Fibroblast of lung (primary cell): ENCODE measurements at regions not wholly inside any gene's neighbourhood (a gene's known extent, or its start where the extent isn't known, plus 50 kb on each side); places are given as distances from the start of the nearest gene placed in this dataset.

Source experiments
- DNase-seq, 2 donors: peaks; one replicate each; pipeline versions ENCODE4 v3.0.0 to v3.0.0-alpha.2; 2010; ENCODE audit warnings: low read depth in 2 of 2
- H2AFZ ChIP-seq: 2 replicates; pipeline ENCODE4 v1.5.1; 2012; ENCODE audit warnings: low read length, control low read depth, inconsistent platforms
- H3K27ac ChIP-seq: 2 replicates; pipeline ENCODE4 v1.5.1; 2011; ENCODE audit warnings: low read length, control low read depth; ENCODE audit not compliant: insufficient read depth
- H3K27me3 ChIP-seq: 2 replicates; pipeline ENCODE4 v1.5.1; 2011; ENCODE audit warnings: mild to moderate bottlenecking, low read length; ENCODE audit not compliant: control insufficient read depth, insufficient read depth
- H3K36me3 ChIP-seq: 2 replicates; pipeline ENCODE4 v1.5.1; 2011; ENCODE audit warnings: low read length; ENCODE audit not compliant: control insufficient read depth, insufficient read depth
- H3K4me1 ChIP-seq: 2 replicates; pipeline ENCODE4 v1.5.1; 2011; ENCODE audit warnings: low read length; ENCODE audit not compliant: control insufficient read depth, insufficient read depth; ENCODE audit errors: extremely low read depth
- H3K4me2 ChIP-seq: 2 replicates; pipeline ENCODE4 v1.5.1; 2011; ENCODE audit warnings: low read length, control low read depth; ENCODE audit not compliant: insufficient read depth; ENCODE audit errors: extremely low read depth
- H3K4me3 ChIP-seq, 4 experiments: fragments of 200-600 bp in 1 of 4; sonication (generic) in 1 of 4; replicated peaks in 1 of 4; 2 replicates each; pipeline ENCODE4 v1.5.1; 2011 to 2016; ENCODE audit warnings: low read length in 4 of 4, low read depth in 3 of 4, mild to moderate bottlenecking in 3 of 4, control low read depth in 2 of 4, inconsistent platforms in 1 of 4, mixed read lengths in 1 of 4; ENCODE audit not compliant: insufficient read depth in 1 of 4; ENCODE audit errors: control extremely low read depth in 1 of 4
- H3K79me2 ChIP-seq: 2 replicates; pipeline ENCODE4 v1.5.1; 2012; ENCODE audit warnings: mild to moderate bottlenecking, low read length, inconsistent platforms; ENCODE audit not compliant: control insufficient read depth, insufficient read depth
- H3K9ac ChIP-seq: 2 replicates; pipeline ENCODE4 v1.5.1; 2011; ENCODE audit warnings: mild to moderate bottlenecking, low read length, control low read depth; ENCODE audit not compliant: insufficient read depth
- H3K9me3 ChIP-seq: 2 replicates; pipeline ENCODE4 v1.5.1; 2012; ENCODE audit warnings: low read depth, low read length; ENCODE audit not compliant: control insufficient read depth, insufficient read depth
- H4K20me1 ChIP-seq: 2 replicates; pipeline ENCODE4 v1.5.1; 2011; ENCODE audit warnings: low read length; ENCODE audit not compliant: control insufficient read depth, insufficient read depth; ENCODE audit errors: extremely low read depth
- EZH2 ChIP-seq: IDR thresholded peaks from 2 replicates; pipeline ENCODE4 v1.5.1; 2012; ENCODE audit warnings: low read length, control low read depth, mild to moderate bottlenecking; ENCODE audit errors: missing control alignments
- TF ChIP-seq, protein P1 (sequence below), 2 donors: IDR thresholded peaks in 1 of 2; conservative IDR thresholded peaks in 1 of 2; 1 replicate in 1 of 2; 2 replicates in 1 of 2; pipeline ENCODE4 v1.5.1; 2011 to 2012; ENCODE audit warnings: low read length in 2 of 2, control low read depth in 1 of 2, inconsistent platforms in 1 of 2, low read depth in 1 of 2, mild to moderate bottlenecking in 1 of 2

DNA sequence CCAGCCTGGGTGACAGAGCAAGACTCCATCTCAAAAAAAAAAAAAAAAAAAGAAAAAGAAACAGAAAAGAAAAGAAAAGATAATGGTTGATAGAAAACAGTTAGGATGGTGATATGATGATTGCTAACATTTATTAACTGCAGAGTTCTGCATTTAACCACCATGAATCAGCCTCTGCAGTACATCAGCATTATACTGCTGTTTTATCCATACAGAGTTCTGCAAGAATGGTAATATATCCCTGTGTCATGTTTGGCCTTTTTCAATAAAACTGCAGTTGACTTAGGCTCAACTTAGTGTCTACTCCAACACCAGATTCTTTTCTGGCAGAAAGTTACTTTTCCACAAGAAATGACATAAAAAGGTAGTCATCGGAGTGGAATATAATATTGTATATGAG lies 62.6 kb downstream of the DUSP6 start:
- DNase-seq = no peak
- H3K4me3 ChIP-seq = no peak overlapping the region
- H2AFZ ChIP-seq = no peak overlapping the region
- TF ChIP-seq, protein P1, sequence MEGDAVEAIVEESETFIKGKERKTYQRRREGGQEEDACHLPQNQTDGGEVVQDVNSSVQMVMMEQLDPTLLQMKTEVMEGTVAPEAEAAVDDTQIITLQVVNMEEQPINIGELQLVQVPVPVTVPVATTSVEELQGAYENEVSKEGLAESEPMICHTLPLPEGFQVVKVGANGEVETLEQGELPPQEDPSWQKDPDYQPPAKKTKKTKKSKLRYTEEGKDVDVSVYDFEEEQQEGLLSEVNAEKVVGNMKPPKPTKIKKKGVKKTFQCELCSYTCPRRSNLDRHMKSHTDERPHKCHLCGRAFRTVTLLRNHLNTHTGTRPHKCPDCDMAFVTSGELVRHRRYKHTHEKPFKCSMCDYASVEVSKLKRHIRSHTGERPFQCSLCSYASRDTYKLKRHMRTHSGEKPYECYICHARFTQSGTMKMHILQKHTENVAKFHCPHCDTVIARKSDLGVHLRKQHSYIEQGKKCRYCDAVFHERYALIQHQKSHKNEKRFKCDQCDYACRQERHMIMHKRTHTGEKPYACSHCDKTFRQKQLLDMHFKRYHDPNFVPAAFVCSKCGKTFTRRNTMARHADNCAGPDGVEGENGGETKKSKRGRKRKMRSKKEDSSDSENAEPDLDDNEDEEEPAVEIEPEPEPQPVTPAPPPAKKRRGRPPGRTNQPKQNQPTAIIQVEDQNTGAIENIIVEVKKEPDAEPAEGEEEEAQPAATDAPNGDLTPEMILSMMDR (conservative IDR thresholded peaks at IDR 0.05 in 1 of 2, IDR thresholded peaks at IDR 0.05 in 1 of 2; ENCODE audit: low read depth in 1 of 2, low read length in 2 of 2) = no peak
- H3K9me3 ChIP-seq = no peaks in the 10 kb centered on the region
- H4K20me1 ChIP-seq = no peaks in the 10 kb centered on the region
- H3K36me3 ChIP-seq = no peaks in the 10 kb centered on the region
- no peaks in the 10 kb centered on the region for H3K27me3 ChIP-seq
- H3K79me2 ChIP-seq = no peaks in the 10 kb centered on the region
- H3K4me2 ChIP-seq = no peak overlapping the region
- no peak overlapping the region for H3K9ac ChIP-seq
- H3K4me1 ChIP-seq = no peaks in the 10 kb centered on the region
- no peak overlapping the region for H3K27ac ChIP-seq

DNA sequence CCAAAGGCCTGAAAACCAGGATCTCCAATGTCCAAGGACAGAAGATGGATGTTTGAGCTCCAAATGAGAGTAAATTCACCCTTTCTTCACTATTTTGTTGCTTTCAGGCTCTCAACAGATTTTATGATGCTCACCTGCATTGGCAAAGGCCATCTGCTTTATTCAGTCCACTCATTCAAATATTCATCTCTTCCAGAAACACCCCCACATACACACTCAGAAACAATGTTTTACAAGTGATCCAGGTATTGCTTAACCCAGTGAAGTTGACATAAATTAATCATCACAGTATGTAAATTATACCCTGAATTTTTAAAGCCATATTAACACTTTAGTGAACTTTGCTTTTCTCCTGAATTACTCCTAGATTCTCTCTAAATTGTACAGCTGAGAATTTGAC lies 63.3 kb downstream of the DUSP6 start:
- H3K27me3 ChIP-seq = no peaks in the 10 kb centered on the region
- no peaks in the 10 kb centered on the region for H3K4me1 ChIP-seq
- no peaks in the 10 kb centered on the region for H3K36me3 ChIP-seq
- H4K20me1 ChIP-seq = no peaks in the 10 kb centered on the region
- no peaks in the 10 kb centered on the region for H3K79me2 ChIP-seq
- H3K4me2 ChIP-seq = no peak overlapping the region
- H2AFZ ChIP-seq = no peak overlapping the region
- TF ChIP-seq EZH2 = no peak
- TF ChIP-seq, protein P1 (conservative IDR thresholded peaks at IDR 0.05 in 1 of 2, IDR thresholded peaks at IDR 0.05 in 1 of 2; ENCODE audit: low read depth in 1 of 2, low read length in 2 of 2) = no peak
- no peak overlapping the region for H3K27ac ChIP-seq
- no peak for DNase-seq
- H3K9me3 ChIP-seq = no peaks in the 10 kb centered on the region
- no peak overlapping the region for H3K4me3 ChIP-seq
- no peak overlapping the region for H3K9ac ChIP-seq

GRCh38 chr12:89286501-89286900 lies 65.8 kb downstream of the DUSP6 start:
- TF ChIP-seq EZH2 = no peak
- TF ChIP-seq, protein P1 (conservative IDR thresholded peaks at IDR 0.05 in 1 of 2, IDR thresholded peaks at IDR 0.05 in 1 of 2; ENCODE audit: low read depth in 1 of 2, low read length in 2 of 2) = no peak
- H2AFZ ChIP-seq = no peak overlapping the region
- no peak overlapping the region for H3K4me2 ChIP-seq
- DNase-seq = no peak
- H4K20me1 ChIP-seq = no peaks in the 10 kb centered on the region
- H3K9ac ChIP-seq = no peak overlapping the region
- H3K4me3 ChIP-seq = no peak overlapping the region
- no peaks in the 10 kb centered on the region for H3K27me3 ChIP-seq
- H3K79me2 ChIP-seq = no peaks in the 10 kb centered on the region
- no peaks in the 10 kb centered on the region for H3K9me3 ChIP-seq
- H3K4me1 ChIP-seq = no peaks in the 10 kb centered on the region
- no peak overlapping the region for H3K27ac ChIP-seq
- H3K36me3 ChIP-seq = no peaks in the 10 kb centered on the region
